SK-N-SH (cell line): ENCODE measurements at regions not wholly inside any gene's neighbourhood (a gene's known extent, or its start where the extent isn't known, plus 50 kb on each side); places are given as distances from the start of the nearest gene placed in this dataset.

Experiments
- CTCF ChIA-PET: fragments of 300-600, 350-600 bp; formaldehyde crosslinking; extraction: SDS; loops from one replicate; lab custom pipeline; 2021; lab: Yijun Ruan, JAX
- POLR2A ChIA-PET: fragments of 350-600 bp; sonication (Branson Sonifier 250); formaldehyde crosslinking; extraction: SDS; loops from one replicate; lab custom pipeline; 2020; ENCODE audit warnings: antibody characterized with exemption, inconsistent platforms; lab: Yijun Ruan, JAX
- DNase-seq: peaks from one replicate; pipeline ENCODE4 v3.0.0; 2012
- H2AFZ ChIP-seq: fragments of 200-600 bp; sonication (generic); 2 replicates; pipeline ENCODE4 v1.8.1; 2016; ENCODE audit warnings: antibody characterized with exemption, mild to moderate bottlenecking, low read depth
- H3F3A ChIP-seq: fragments of 200-600 bp; sonication (generic); replicated peaks from 2 replicates; pipeline ENCODE3; 2016; ENCODE audit warnings: antibody characterized with exemption, mild to moderate bottlenecking; ENCODE audit not compliant: insufficient read depth
- H3K27ac ChIP-seq, 2 experiments: fragments of 200-500 bp in 1 of 2; fragments of 200-600 bp in 1 of 2; sonication (Bioruptor generic) in 1 of 2; sonication (generic), shearing (Covaris generic) in 1 of 2; 2 replicates each; pipeline versions ENCODE4 v1.5.1 to v1.6.1; 2014 to 2016; ENCODE audit warnings: low read depth in 2 of 2, inconsistent platforms in 1 of 2, low read length in 1 of 2, mild to moderate bottlenecking in 1 of 2, mixed read lengths in 1 of 2
- H3K27me3 ChIP-seq: fragments of 200-600 bp; sonication (generic), shearing (Covaris generic); 2 replicates; pipeline ENCODE4 v1.6.1; 2016; ENCODE audit warnings: mixed run types; ENCODE audit not compliant: insufficient read depth
- H3K36me3 ChIP-seq, 2 experiments: fragments of 200-500 bp in 1 of 2; fragments of 200-600 bp in 1 of 2; sonication (Bioruptor generic) in 1 of 2; sonication (generic) in 1 of 2; replicated peaks in 1 of 2; 2 replicates each; pipeline versions ENCODE3 to v1.5.1; 2014 to 2016; ENCODE audit warnings: low read length in 1 of 2, mild to moderate bottlenecking in 1 of 2; ENCODE audit not compliant: insufficient read depth in 2 of 2, control insufficient read depth in 1 of 2
- H3K4me1 ChIP-seq, 2 experiments: fragments of 200-500 bp in 1 of 2; fragments of 200-600 bp in 1 of 2; sonication (Bioruptor generic) in 1 of 2; sonication (generic), shearing (Covaris generic) in 1 of 2; 2 replicates each; pipeline versions ENCODE4 v1.5.1 to v1.6.1; 2014 to 2016; ENCODE audit warnings: low read depth in 1 of 2, low read length in 1 of 2, mixed run types in 1 of 2; ENCODE audit not compliant: insufficient read depth in 2 of 2, control insufficient read depth in 1 of 2
- H3K4me2 ChIP-seq: fragments of 200-600 bp; sonication (generic), shearing (Covaris generic); 2 replicates; pipeline ENCODE4 v1.6.1; 2017; ENCODE audit warnings: mixed run types
- H3K4me3 ChIP-seq, 2 experiments: fragments of 200-500 bp in 1 of 2; fragments of 200-600 bp in 1 of 2; sonication (Bioruptor generic) in 1 of 2; sonication (generic), shearing (Covaris generic) in 1 of 2; 2 replicates each; pipeline versions ENCODE4 v1.5.1 to v1.8.1; 2014 to 2016; ENCODE audit warnings: low read depth in 2 of 2, inconsistent platforms in 1 of 2, low read length in 1 of 2, mild to moderate bottlenecking in 1 of 2, mixed read lengths in 1 of 2, moderate library complexity in 1 of 2
- H3K79me2 ChIP-seq: fragments of 200-600 bp; sonication (generic); 2 replicates; pipeline ENCODE4 v1.8.1; 2017; ENCODE audit warnings: mild to moderate bottlenecking; ENCODE audit not compliant: insufficient read depth
- H3K9ac ChIP-seq: fragments of 200-600 bp; sonication (generic); 2 replicates; pipeline ENCODE4 v1.6.1; 2017; ENCODE audit warnings: mixed run types
- H3K9me2 ChIP-seq: fragments of 200-600 bp; sonication (generic); 2 replicates; pipeline ENCODE4 v1.6.1; 2017; ENCODE audit warnings: mixed run types
- H3K9me3 ChIP-seq: fragments of 200-600 bp; sonication (generic); 2 replicates; pipeline ENCODE4 v1.6.1; 2017; ENCODE audit warnings: mixed run types, mild to moderate bottlenecking, moderate library complexity
- H4K20me1 ChIP-seq: fragments of 200-600 bp; sonication (generic); 2 replicates; pipeline ENCODE4 v1.6.1; 2017; ENCODE audit warnings: mild to moderate bottlenecking, mixed run types; ENCODE audit not compliant: insufficient read depth
- CHD2 ChIP-seq: fragments of 150-350 bp; IDR thresholded peaks from 2 replicates; pipeline ENCODE4 v1.6.1; 2018; ENCODE audit warnings: low read length; ENCODE audit not compliant: partially characterized antibody
- CTCF ChIP-seq: fragments of 200-600 bp; sonication (generic); IDR thresholded peaks from 2 replicates; pipeline ENCODE4 v1.6.1; 2017; ENCODE audit warnings: antibody characterized with exemption, mild to moderate bottlenecking, moderate library complexity
- FOXJ3 ChIP-seq: sonication (generic); formaldehyde crosslinking; IDR thresholded peaks from 2 replicates; pipeline ENCODE4 v1.5.1; 2020; ENCODE audit warnings: mild to moderate bottlenecking, missing genetic modification reagents
- GABPA ChIP-seq: IDR thresholded peaks from 2 replicates; pipeline ENCODE4 v1.4.0; 2012; ENCODE audit warnings: low read depth, mild to moderate bottlenecking
- GATA2 ChIP-seq: sonication (generic); formaldehyde crosslinking; IDR thresholded peaks from 2 replicates; pipeline ENCODE4 v1.5.0; 2020; ENCODE audit warnings: mild to moderate bottlenecking, missing genetic modification reagents
- JUND ChIP-seq: IDR thresholded peaks from 2 replicates; pipeline ENCODE4 v1.4.0; 2012
- MAX ChIP-seq: IDR thresholded peaks from 2 replicates; pipeline ENCODE4 v1.4.0; 2012; ENCODE audit warnings: low read depth
- MXI1 ChIP-seq: IDR thresholded peaks from 2 replicates; pipeline ENCODE4 v1.6.1; 2012; ENCODE audit warnings: mild to moderate bottlenecking, low read depth, low read length, improper control_type of control experiment
- NFIC ChIP-seq: IDR thresholded peaks from 2 replicates; pipeline ENCODE4 v1.4.0; 2012; ENCODE audit warnings: borderline replicate concordance
- PBX3 ChIP-seq: IDR thresholded peaks from 2 replicates; pipeline ENCODE4; 2012
- RCOR1 ChIP-seq: fragments of 150-350 bp; IDR thresholded peaks from 2 replicates; pipeline ENCODE4 v1.6.1; 2017; ENCODE audit warnings: antibody characterized with exemption, low read length
- SMC3 ChIP-seq: IDR thresholded peaks from 2 replicates; pipeline ENCODE4 v1.6.1; 2012; ENCODE audit warnings: low read depth, low read length, improper control_type of control experiment
- TAF1 ChIP-seq: IDR thresholded peaks from 2 replicates; pipeline ENCODE4 v1.6.1; 2012; ENCODE audit warnings: low read depth, mild to moderate bottlenecking, low read length, moderate library complexity, borderline replicate concordance
- TEAD4 ChIP-seq: IDR thresholded peaks from 2 replicates; pipeline ENCODE4 v1.4.0; 2012; ENCODE audit warnings: mild to moderate bottlenecking, borderline replicate concordance; ENCODE audit not compliant: insufficient read depth
- USF2 ChIP-seq: fragments of 150-350 bp; IDR thresholded peaks from 2 replicates; pipeline ENCODE4 v1.6.1; 2017; ENCODE audit warnings: antibody characterized with exemption, low read length, low read depth, borderline replicate concordance
- YY1 ChIP-seq: IDR thresholded peaks from 2 replicates; pipeline ENCODE4 v1.4.0; 2012; ENCODE audit warnings: low read depth, mild to moderate bottlenecking
- WGBS: methylation state at CpG from one replicate; pipeline ENCODE4 v1.1.6; 2017; ENCODE audit warnings: low lambda C conversion rate; 5-methylcytosine and 5-hydroxymethylcytosine counted together

GRCh38 chr2:58739033-58739432, 497.9 kb upstream of the FANCL start:
- no peaks in the 10 kb centered on the region for H3K4me1 ChIP-seq
- H4K20me1 ChIP-seq: no peaks in the 10 kb centered on the region
- DNase-seq: no peak
- no peaks in the 10 kb centered on the region for H3K27me3 ChIP-seq
- no peak overlapping the region for H3K4me2 ChIP-seq
- H3K27ac ChIP-seq: no peak overlapping the region
- no peaks in the 10 kb centered on the region for H3K9me2 ChIP-seq
- no peaks in the 10 kb centered on the region for H3K9me3 ChIP-seq
- no peak overlapping the region for H3K4me3 ChIP-seq
- no peaks in the 10 kb centered on the region for H3F3A ChIP-seq
- POLR2A ChIA-PET: no interaction called here
- CTCF ChIA-PET: interaction anchor here (0.8 to 2.0 kb wide), 3 partner anchors 23 to 133 kb away, joined by 3 to 6 read pairs (median 4); no protein-coding TSS in a partner anchor
- H3K79me2 ChIP-seq: no peaks in the 10 kb centered on the region
- TF ChIP-seq TAF1: no peak
- H3K36me3 ChIP-seq: no peaks in the 10 kb centered on the region
- no peak overlapping the region for H3K9ac ChIP-seq
- H2AFZ ChIP-seq: no peak overlapping the region
- WGBS: 73% methylated on average over 1 of the region's 1 CpG

GRCh38 chr2:58734365-58734764, 493.2 kb upstream of the FANCL start:
- Histone ChIP-seq H3K36me3 (no peaks in the 10 kb centered on the region), H3K4me3 (no peak overlapping the region), H3K9ac (no peak overlapping the region), H2AFZ (no peak overlapping the region), H3K9me3 (no peaks in the 10 kb centered on the region), H3K27ac (no peak overlapping the region), H3F3A (no peaks in the 10 kb centered on the region), H3K4me2 (no peak overlapping the region), H3K9me2 (no peaks in the 10 kb centered on the region), H4K20me1 (no peaks in the 10 kb centered on the region), H3K27me3 (no peaks in the 10 kb centered on the region), H3K79me2 (no peaks in the 10 kb centered on the region), H3K4me1 (no peaks in the 10 kb centered on the region; a peak in 1 of 4 replicates)
- no peak for DNase-seq
- TF ChIP-seq GATA2 (CRISPR knock-in tag) (no peak), NFIC (no peak), MXI1 (no peak), CTCF (no peak), TEAD4 (no peak), MAX (no peak), USF2 (no peak)
- 60% methylated on average over 1 of the region's 1 CpG for WGBS
- ChIA-PET CTCF (interaction anchor here (0.8 kb wide), 1 partner anchor 14 kb away, joined by 5 read pairs; no protein-coding TSS in a partner anchor), POLR2A (no interaction called here)

- ChIA-PET CTCF (interaction anchor here (1.5 kb wide), 1 partner anchor 11 kb away, joined by 4 read pairs; no protein-coding TSS in a partner anchor), POLR2A (no interaction called here)
- TF ChIP-seq TEAD4 (no peak), PBX3 (no peak), YY1 (no peak), RCOR1 (no peak), CHD2 (no peak), JUND (no peak), NFIC (no peak), FOXJ3 (CRISPR knock-in tag) (no peak), SMC3 (no peak), USF2 (no peak), GABPA (no peak)
- no peaks in the 10 kb centered on the region for H3K9me2 ChIP-seq
- no peak overlapping the region for H3K4me3 ChIP-seq
- no peaks in the 10 kb centered on the region for H4K20me1 ChIP-seq
- H3K9me3 ChIP-seq: no peaks in the 10 kb centered on the region
- no peak overlapping the region for H3K9ac ChIP-seq
- DNase-seq: no peak
- no peaks in the 10 kb centered on the region for H3K27me3 ChIP-seq
- no peaks in the 10 kb centered on the region for H3K79me2 ChIP-seq
- no peak overlapping the region for H2AFZ ChIP-seq
- WGBS: 93% methylated on average over 1 of the region's 1 CpG
- H3K4me2 ChIP-seq: no peak overlapping the region
- H3F3A ChIP-seq: no peaks in the 10 kb centered on the region
- no peaks in the 10 kb centered on the region for H3K36me3 ChIP-seq
- H3K27ac ChIP-seq: no peak overlapping the region
- no peaks in the 10 kb centered on the region; a peak in 1 of 4 replicates for H3K4me1 ChIP-seq
Observed at GRCh38 chr2:58732999-58733398, 491.9 kb upstream of the FANCL start.
